Panc1 (cell line): ENCODE measurements at regions not wholly inside any gene's neighbourhood (a gene's known extent, or its start where the extent isn't known, plus 50 kb on each side); places are given as distances from the start of the nearest gene placed in this dataset.

Experiments used
- CTCF ChIP-seq: fragments of 450-650 bp; IDR thresholded peaks from 2 replicates; pipeline ENCODE4 v1.5.1; 2017; ENCODE audit warnings: mild to moderate bottlenecking
- POLR2AphosphoS5 ChIP-seq: IDR thresholded peaks from 2 replicates; pipeline ENCODE4 v1.6.1; 2012; ENCODE audit warnings: mild to moderate bottlenecking, low read depth, low read length, moderate library complexity

- TF ChIP-seq POLR2AphosphoS5, result no peak
- TF ChIP-seq CTCF, result no peak
Measured at GRCh38 chr2:138252587-138252986, 249.0 kb upstream of the SPOPL start.
